ENCODE measurements at regions not wholly inside any gene's neighbourhood (a gene's known extent, or its start where the extent isn't known, plus 50 kb on each side); places are given as distances from the start of the nearest gene placed in this dataset.

GRCh38 chr12:9264546-9264945 is 56.4 kb upstream of the PZP start:
- intact Hi-C loops (cut with micrococcal nuclease; ENCODE audit: unreplicated experiment): no loop called here
- CTCF ChIA-PET: no interaction called here
- Histone ChIP-seq H3K79me2 (ENCODE audit: low read depth) (no peaks in the 10 kb centered on the region), H2AFZ (no peak overlapping the region), H3K4me3 (no peak overlapping the region), H3K27ac (no peak overlapping the region), H3K4me2 (no peak overlapping the region), H3K4me1 (replicated peaks; ENCODE audit: insufficient read depth) (no peaks in the 10 kb centered on the region), H4K20me1 (ENCODE audit: insufficient read depth) (no peaks in the 10 kb centered on the region), H3K9me2 (ENCODE audit: insufficient read depth) (no peaks in the 10 kb centered on the region), H3F3A (ENCODE audit: insufficient read depth, low read depth) (no peaks in the 10 kb centered on the region), H3K9me3 (ENCODE audit: insufficient read depth, low read depth) (no peaks in the 10 kb centered on the region), H3K36me3 (ENCODE audit: low read depth) (no peaks in the 10 kb centered on the region), H3K27me3 (ENCODE audit: insufficient read depth, low read depth) (peaks cover 25% of the 10 kb centered on the region)
- BruUV-seq (replicated peaks): no TSS peak
- POLR2A ChIA-PET (ENCODE audit: unreplicated experiment): no interaction called here
- DNase-seq: no peak
- no peak for TF ChIP-seq CTCF (conservative IDR thresholded peaks at IDR 0.05)
- no peak for TF ChIP-seq EZH2 (IDR thresholded peaks at IDR 0.05; ENCODE audit: low read depth)

- CTCF ChIA-PET: no interaction called here
- Histone ChIP-seq H3F3A (ENCODE audit: insufficient read depth, low read depth) (no peaks in the 10 kb centered on the region), H3K9me2 (ENCODE audit: insufficient read depth) (no peaks in the 10 kb centered on the region), H3K4me3 (no peak overlapping the region), H3K36me3 (ENCODE audit: low read depth) (no peaks in the 10 kb centered on the region), H3K27ac (no peak overlapping the region), H3K4me1 (replicated peaks; ENCODE audit: insufficient read depth) (no peaks in the 10 kb centered on the region), H4K20me1 (ENCODE audit: insufficient read depth) (no peaks in the 10 kb centered on the region), H3K79me2 (ENCODE audit: low read depth) (no peaks in the 10 kb centered on the region), H3K4me2 (no peak overlapping the region), H2AFZ (no peak overlapping the region), H3K27me3 (ENCODE audit: insufficient read depth, low read depth) (peaks cover 27% of the 10 kb centered on the region), H3K9me3 (ENCODE audit: insufficient read depth, low read depth) (no peaks in the 10 kb centered on the region)
- no peak for TF ChIP-seq CTCF (conservative IDR thresholded peaks at IDR 0.05)
- TF ChIP-seq EZH2 (IDR thresholded peaks at IDR 0.05; ENCODE audit: low read depth): no peak
- intact Hi-C loops (cut with micrococcal nuclease; ENCODE audit: unreplicated experiment): no loop called here
- BruUV-seq (replicated peaks): no TSS peak
- no peak for DNase-seq
- POLR2A ChIA-PET (ENCODE audit: unreplicated experiment): no interaction called here
These were observed 52.7 kb upstream of the PZP start for GRCh38 chr12:9260931-9261330.

- no peaks in the 10 kb centered on the region for H3K79me2 ChIP-seq (ENCODE audit: low read depth)
- no peaks in the 10 kb centered on the region for H3K9me2 ChIP-seq (ENCODE audit: insufficient read depth)
- H3K36me3 ChIP-seq (ENCODE audit: low read depth): no peaks in the 10 kb centered on the region
- H2AFZ ChIP-seq: no peak overlapping the region
- no TSS peak for BruUV-seq (replicated peaks)
- intact Hi-C loops (cut with micrococcal nuclease; ENCODE audit: unreplicated experiment): no loop called here
- ChIA-PET POLR2A (ENCODE audit: unreplicated experiment) (no interaction called here), CTCF (no interaction called here)
- no peak for TF ChIP-seq CTCF (conservative IDR thresholded peaks at IDR 0.05)
- TF ChIP-seq EZH2 (IDR thresholded peaks at IDR 0.05; ENCODE audit: low read depth): no peak
- H3K27me3 ChIP-seq (ENCODE audit: insufficient read depth, low read depth): peaks cover 24% of the 10 kb centered on the region
- H3K9me3 ChIP-seq (ENCODE audit: insufficient read depth, low read depth): no peaks in the 10 kb centered on the region
- H4K20me1 ChIP-seq (ENCODE audit: insufficient read depth): no peaks in the 10 kb centered on the region
- no peaks in the 10 kb centered on the region for H3K4me1 ChIP-seq (replicated peaks; ENCODE audit: insufficient read depth)
- H3K27ac ChIP-seq: no peak overlapping the region
- no peak overlapping the region for H3K4me3 ChIP-seq
- H3F3A ChIP-seq (ENCODE audit: insufficient read depth, low read depth): no peaks in the 10 kb centered on the region
- no peak for DNase-seq
- no peak overlapping the region for H3K4me2 ChIP-seq
These were observed 50.5 kb upstream of the PZP start for GRCh38 chr12:9258676-9259075.
